Nephron (organoid): ENCODE measurements at regions not wholly inside any gene's neighbourhood (a gene's known extent, or its start where the extent isn't known, plus 50 kb on each side); places are given as distances from the start of the nearest gene placed in this dataset.

Source experiments
- H3K27ac Mint-ChIP-seq, 3 experiments: 2 replicates each; pipeline ENCODE4 v1.8.0; 2020; ENCODE audit warnings: mixed read lengths in 3 of 3, mild to moderate bottlenecking in 2 of 3, moderate library complexity in 1 of 3
- H3K27me3 Mint-ChIP-seq: 2 replicates; pipeline ENCODE4 v1.8.0; 2021; ENCODE audit warnings: low read depth, mild to moderate bottlenecking, moderate library complexity, mixed read lengths
- H3K36me3 Mint-ChIP-seq: 2 replicates; pipeline ENCODE4 v1.8.0; 2020; ENCODE audit warnings: low read depth, mixed read lengths
- H3K4me1 Mint-ChIP-seq: 2 replicates; pipeline ENCODE4 v1.8.0; 2020; ENCODE audit warnings: mixed read lengths
- H3K4me3 Mint-ChIP-seq, 3 experiments: 2 replicates each; pipeline ENCODE4 v1.8.0; 2020; ENCODE audit warnings: mild to moderate bottlenecking in 3 of 3, mixed read lengths in 3 of 3, moderate library complexity in 2 of 3
- H3K9me3 Mint-ChIP-seq: 2 replicates; pipeline ENCODE4 v1.8.0; 2020; ENCODE audit warnings: mixed read lengths
- CTCF ChIP-seq, 3 experiments: fragments of 200-600 bp; sonication (generic); IDR thresholded peaks; one replicate each; pipeline ENCODE4 v1.5.0; 2021; ENCODE audit warnings: antibody characterized with exemption in 3 of 3; ENCODE audit not compliant: unreplicated experiment in 3 of 3

GRCh38 chr3:89808680-89809197, 701.3 kb downstream of the EPHA3 start:
- no peaks in the 10 kb centered on the region for H3K27me3 Mint-ChIP-seq
- H3K4me3 Mint-ChIP-seq = no peak overlapping the region
- no peaks in the 10 kb centered on the region for H3K36me3 Mint-ChIP-seq
- H3K27ac Mint-ChIP-seq = no peak overlapping the region
- peaks cover 8% of the 10 kb centered on the region for H3K4me1 Mint-ChIP-seq
- H3K9me3 Mint-ChIP-seq = peaks cover 19% of the 10 kb centered on the region
- no peak for TF ChIP-seq CTCF (IDR thresholded peaks at IDR 0.05; ENCODE audit: unreplicated experiment in 3 of 3)

- Mint-ChIP-seq H3K36me3 (no peaks in the 10 kb centered on the region), H3K4me3 (no peak overlapping the region), H3K27ac (no peak overlapping the region), H3K9me3 (peaks cover 37% of the 10 kb centered on the region), H3K4me1 (no peaks in the 10 kb centered on the region), H3K27me3 (no peaks in the 10 kb centered on the region)
- TF ChIP-seq CTCF (IDR thresholded peaks at IDR 0.05; ENCODE audit: unreplicated experiment in 3 of 3) = no peak
Observed at GRCh38 chr3:89813500-89813899, 706.1 kb downstream of the EPHA3 start.

GRCh38 chr3:89841041-89841440, 733.6 kb downstream of the EPHA3 start:
- TF ChIP-seq CTCF (IDR thresholded peaks at IDR 0.05; ENCODE audit: unreplicated experiment in 3 of 3) = no peak
- Mint-ChIP-seq H3K4me1 (peaks cover 7% of the 10 kb centered on the region), H3K4me3 (no peak overlapping the region), H3K27ac (no peak overlapping the region), H3K27me3 (no peaks in the 10 kb centered on the region), H3K36me3 (no peaks in the 10 kb centered on the region), H3K9me3 (peaks cover 4% of the 10 kb centered on the region)

- TF ChIP-seq CTCF (IDR thresholded peaks at IDR 0.05; ENCODE audit: unreplicated experiment in 3 of 3) = no peak
- Mint-ChIP-seq H3K36me3 (no peaks in the 10 kb centered on the region), H3K4me3 (no peak overlapping the region), H3K27ac (peak overlapping the region in 1 of 3 experiments; percentile 9), H3K4me1 (peaks cover 7% of the 10 kb centered on the region), H3K9me3 (no peaks in the 10 kb centered on the region), H3K27me3 (no peaks in the 10 kb centered on the region)
Observed at GRCh38 chr3:89845053-89845452, 737.6 kb downstream of the EPHA3 start.

GRCh38 chr3:89847955-89848354, 740.5 kb downstream of the EPHA3 start:
- H3K9me3 Mint-ChIP-seq = no peaks in the 10 kb centered on the region
- no peak overlapping the region for H3K4me3 Mint-ChIP-seq
- H3K27me3 Mint-ChIP-seq = no peaks in the 10 kb centered on the region
- H3K4me1 Mint-ChIP-seq = peaks cover 12% of the 10 kb centered on the region
- H3K27ac Mint-ChIP-seq = no peak overlapping the region
- TF ChIP-seq CTCF (IDR thresholded peaks at IDR 0.05; ENCODE audit: unreplicated experiment in 3 of 3) = no peak
- no peaks in the 10 kb centered on the region for H3K36me3 Mint-ChIP-seq

- Mint-ChIP-seq H3K9me3 (no peaks in the 10 kb centered on the region), H3K27ac (peak overlapping the region; percentile 2 to 82 (median 57)), H3K4me1 (peaks cover 12% of the 10 kb centered on the region), H3K27me3 (no peaks in the 10 kb centered on the region), H3K4me3 (no peak overlapping the region), H3K36me3 (no peaks in the 10 kb centered on the region)
- peak; percentile 78 to 95 (median 80) for TF ChIP-seq CTCF (IDR thresholded peaks at IDR 0.05; ENCODE audit: unreplicated experiment in 3 of 3)
Observed at GRCh38 chr3:89851974-89852621, 744.7 kb downstream of the EPHA3 start.
